ENCODE measurements at regions not wholly inside any gene's neighbourhood (a gene's known extent, or its start where the extent isn't known, plus 50 kb on each side); places are given as distances from the start of the nearest gene placed in this dataset.
"Not testable (repeated sequence)": the region's sequence is repeated elsewhere in the genome, so short reads cannot be mapped to it uniquely, and the experiment has no call there.

DNA sequence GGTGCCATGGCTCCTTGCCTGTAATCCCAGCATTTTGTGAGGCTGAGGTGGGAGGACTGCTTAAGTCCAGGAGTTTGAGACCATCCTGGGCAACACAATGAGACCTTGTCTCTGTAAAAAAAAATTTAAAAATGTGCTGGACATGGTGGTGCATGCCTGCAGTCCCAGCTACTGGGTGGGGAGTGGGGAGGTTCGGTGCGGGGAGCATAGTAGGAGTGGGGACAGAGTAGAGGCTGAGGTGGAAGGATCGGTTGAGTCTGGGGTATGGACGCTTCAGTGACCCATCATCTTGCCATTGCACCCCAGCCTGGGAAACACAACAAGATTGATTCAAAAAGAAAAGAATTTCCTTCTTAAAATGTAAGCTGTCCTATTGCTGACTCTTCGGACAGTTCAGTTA, 1490.0 kb upstream of the GBE1 start:
- H3K9me3 Mint-ChIP-seq: peaks cover 10% of the 10 kb centered on the region
- H3K4me3 Mint-ChIP-seq: no peak overlapping the region
- no peaks in the 10 kb centered on the region for H3K36me3 Mint-ChIP-seq (ENCODE audit: low read depth)
- no peaks in the 10 kb centered on the region for H3K27me3 Mint-ChIP-seq
- H3K27ac Mint-ChIP-seq: no peak overlapping the region
- no peaks in the 10 kb centered on the region for H3K4me1 Mint-ChIP-seq (ENCODE audit: low read depth)

DNA sequence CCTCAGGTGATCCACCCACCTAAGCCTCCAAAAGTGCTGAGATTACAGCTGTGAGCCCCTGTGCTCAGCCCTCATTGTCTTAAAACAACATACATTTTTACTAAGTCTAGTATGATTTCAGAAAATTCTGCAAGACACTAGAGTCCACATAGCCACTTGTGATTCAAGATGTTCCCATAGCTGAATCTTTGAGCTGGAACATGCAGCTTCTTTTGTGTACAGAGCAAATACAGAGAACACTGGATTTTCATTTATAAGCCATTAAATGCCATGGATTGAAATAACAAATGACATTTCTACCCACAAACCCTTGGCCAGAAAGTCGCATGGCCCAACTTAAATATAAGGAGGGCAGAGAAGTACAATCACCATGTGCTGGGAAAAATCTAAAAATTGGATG, 1489.2 kb upstream of the GBE1 start:
- Mint-ChIP-seq H3K4me3 (no peak overlapping the region), H3K4me1 (ENCODE audit: low read depth) (no peaks in the 10 kb centered on the region), H3K36me3 (ENCODE audit: low read depth) (no peaks in the 10 kb centered on the region), H3K27ac (no peak overlapping the region), H3K9me3 (peaks cover 14% of the 10 kb centered on the region), H3K27me3 (no peaks in the 10 kb centered on the region)

DNA sequence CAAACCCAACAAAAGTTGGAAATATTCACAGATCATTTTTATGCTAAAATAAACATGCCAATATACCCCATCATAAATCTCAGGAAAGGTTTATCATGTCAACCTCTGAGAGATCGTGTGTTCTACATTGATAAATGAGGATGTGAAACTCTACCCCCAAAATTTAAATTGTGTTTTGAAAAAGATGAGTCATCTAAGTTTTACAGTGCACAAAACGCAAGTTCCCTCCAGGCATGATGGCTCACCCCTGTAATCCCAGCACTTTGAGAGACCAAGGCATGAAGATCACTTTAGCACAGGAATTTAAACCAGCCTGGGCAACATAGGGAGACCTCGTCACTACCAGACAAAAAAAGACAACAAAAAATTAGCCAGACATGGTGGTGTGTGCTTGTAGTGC, 1487.0 kb upstream of the GBE1 start:
- Mint-ChIP-seq H3K36me3 (ENCODE audit: low read depth) (no peaks in the 10 kb centered on the region), H3K27ac (no peak overlapping the region), H3K9me3 (peaks cover 27% of the 10 kb centered on the region), H3K27me3 (no peaks in the 10 kb centered on the region), H3K4me3 (no peak overlapping the region), H3K4me1 (ENCODE audit: low read depth) (no peaks in the 10 kb centered on the region)

DNA sequence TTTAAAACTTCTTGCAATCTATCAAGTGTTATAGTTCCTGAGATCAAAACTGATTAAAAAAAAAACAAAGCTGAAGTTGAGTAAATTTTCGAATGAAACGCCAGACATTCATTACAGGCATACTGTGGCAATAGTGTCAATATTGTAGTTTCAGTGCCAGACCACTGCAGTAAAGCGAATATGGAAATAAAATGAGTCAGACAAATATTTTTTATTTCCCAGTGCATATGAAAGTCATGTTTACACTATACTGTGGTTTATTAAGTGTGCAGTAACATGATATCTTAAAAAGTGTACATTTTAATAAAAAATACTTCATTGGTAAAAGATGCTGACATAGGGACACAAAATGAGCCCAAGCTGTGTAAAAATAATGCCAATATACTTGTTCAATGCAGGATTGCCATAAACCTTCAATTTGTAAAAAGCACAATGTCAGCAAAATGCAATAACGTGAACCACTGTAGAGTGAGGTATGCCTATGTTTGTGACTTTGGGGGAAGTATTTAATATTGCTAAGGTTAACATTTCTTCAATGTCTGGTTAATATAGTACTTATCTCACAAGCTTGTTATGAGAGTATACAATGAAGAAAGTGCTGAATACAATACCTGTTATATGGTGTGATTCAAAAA, 1473.9 kb upstream of the GBE1 start:
- Mint-ChIP-seq H3K27ac (no peak overlapping the region), H3K4me3 (no peak overlapping the region), H3K4me1 (ENCODE audit: low read depth) (no peaks in the 10 kb centered on the region), H3K36me3 (ENCODE audit: low read depth) (no peaks in the 10 kb centered on the region), H3K27me3 (no peaks in the 10 kb centered on the region), H3K9me3 (peaks cover 22% of the 10 kb centered on the region)

DNA sequence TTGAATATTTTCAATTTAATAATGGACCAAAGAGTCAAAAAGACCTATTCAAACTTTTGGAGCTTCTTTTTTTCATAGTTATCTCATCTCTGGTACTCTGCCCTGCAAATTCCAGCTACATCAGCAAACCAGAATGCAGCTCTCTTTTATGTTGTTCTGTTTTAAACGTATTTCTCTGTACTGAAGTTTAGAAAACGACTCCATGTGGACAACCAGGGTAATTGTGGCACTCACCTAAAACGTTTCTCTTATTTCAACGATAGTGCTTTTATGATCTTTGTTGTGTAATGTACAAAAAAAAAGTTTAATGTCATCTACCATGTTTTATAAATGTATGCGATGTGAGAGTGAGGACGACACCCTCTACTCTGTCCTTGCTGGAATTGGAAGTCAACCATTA, 1472.3 kb upstream of the GBE1 start:
- H3K27me3 Mint-ChIP-seq: no peaks in the 10 kb centered on the region

DNA sequence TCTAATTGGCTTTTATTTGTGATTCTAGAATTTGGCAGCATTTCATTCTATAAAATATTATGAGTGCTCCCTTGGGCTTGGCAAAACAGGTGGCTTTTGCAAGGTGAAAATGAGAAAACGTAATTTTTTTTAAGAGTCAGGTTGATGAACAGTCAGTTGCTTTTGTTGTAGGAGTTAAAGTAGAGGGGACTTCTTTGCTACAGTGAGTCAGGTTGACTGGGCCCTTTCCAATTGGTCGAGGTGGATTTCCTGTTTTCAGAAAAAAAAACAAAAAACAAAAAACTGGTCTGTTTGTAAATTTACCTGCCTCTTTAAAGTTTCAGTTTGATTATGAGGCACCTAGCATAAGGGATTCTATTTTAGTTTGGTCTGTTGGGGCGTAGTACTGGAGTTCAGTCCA, 1469.4 kb upstream of the GBE1 start:
- no peak overlapping the region for H3K4me3 Mint-ChIP-seq
- H3K36me3 Mint-ChIP-seq (ENCODE audit: low read depth): no peaks in the 10 kb centered on the region
- H3K4me1 Mint-ChIP-seq (ENCODE audit: low read depth): no peaks in the 10 kb centered on the region
- H3K9me3 Mint-ChIP-seq: peaks cover 23% of the 10 kb centered on the region
- H3K27me3 Mint-ChIP-seq: no peaks in the 10 kb centered on the region
- no peak overlapping the region for H3K27ac Mint-ChIP-seq

More for the DNA sequence above, 1472.3 kb upstream of the GBE1 start:
- no peak overlapping the region for H3K27ac Mint-ChIP-seq
- no peaks in the 10 kb centered on the region for H3K36me3 Mint-ChIP-seq (ENCODE audit: low read depth)
- no peaks in the 10 kb centered on the region for H3K4me1 Mint-ChIP-seq (ENCODE audit: low read depth)
- peaks cover 21% of the 10 kb centered on the region for H3K9me3 Mint-ChIP-seq
- no peak overlapping the region for H3K4me3 Mint-ChIP-seq

DNA sequence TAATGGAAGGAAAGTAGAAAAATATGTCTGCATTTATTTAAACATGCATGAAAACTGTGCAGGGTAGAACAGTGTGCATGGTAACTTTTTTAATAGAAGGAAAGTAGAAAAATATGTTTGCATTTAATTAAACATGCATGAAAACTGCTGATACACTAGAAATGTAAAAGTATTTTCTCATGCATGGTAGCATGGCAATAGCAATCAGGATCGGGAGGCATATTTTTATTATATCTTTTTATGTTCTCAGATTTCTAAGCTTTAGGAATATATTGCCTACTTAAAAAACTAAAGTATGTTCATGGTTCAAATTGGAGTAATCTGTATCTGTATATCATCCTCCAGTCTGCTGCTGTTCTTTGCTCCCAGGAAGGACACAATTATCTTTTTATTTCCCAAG, 1468.9 kb upstream of the GBE1 start:
- Mint-ChIP-seq H3K4me3 (no peak overlapping the region), H3K9me3 (peaks cover 22% of the 10 kb centered on the region), H3K27me3 (no peaks in the 10 kb centered on the region), H3K27ac (no peak overlapping the region), H3K36me3 (ENCODE audit: low read depth) (no peaks in the 10 kb centered on the region), H3K4me1 (ENCODE audit: low read depth) (no peaks in the 10 kb centered on the region)

DNA sequence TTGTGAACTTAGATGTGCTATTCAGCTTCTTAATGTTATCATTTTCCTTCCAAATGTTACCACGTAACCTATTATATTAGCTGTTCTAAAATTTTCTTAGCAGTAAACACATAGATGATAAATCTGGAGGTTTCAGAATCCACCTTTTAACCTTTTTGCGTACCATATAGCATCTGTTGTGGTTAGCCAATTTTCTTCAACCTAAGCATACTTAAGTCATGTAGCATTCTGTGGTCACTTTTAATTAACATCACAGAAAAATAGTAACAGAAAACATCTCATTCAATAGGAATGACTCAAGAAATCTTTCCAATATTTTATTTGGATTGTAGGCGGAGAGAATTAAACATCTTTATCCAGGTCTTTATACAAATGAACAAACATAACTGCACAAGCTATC, 1465.3 kb upstream of the GBE1 start:
- H3K27ac Mint-ChIP-seq: no peak overlapping the region
- no peaks in the 10 kb centered on the region for H3K27me3 Mint-ChIP-seq
- H3K4me3 Mint-ChIP-seq: no peak overlapping the region
- peaks cover 11% of the 10 kb centered on the region for H3K9me3 Mint-ChIP-seq
- no peaks in the 10 kb centered on the region for H3K4me1 Mint-ChIP-seq (ENCODE audit: low read depth)
- no peaks in the 10 kb centered on the region for H3K36me3 Mint-ChIP-seq (ENCODE audit: low read depth)

DNA sequence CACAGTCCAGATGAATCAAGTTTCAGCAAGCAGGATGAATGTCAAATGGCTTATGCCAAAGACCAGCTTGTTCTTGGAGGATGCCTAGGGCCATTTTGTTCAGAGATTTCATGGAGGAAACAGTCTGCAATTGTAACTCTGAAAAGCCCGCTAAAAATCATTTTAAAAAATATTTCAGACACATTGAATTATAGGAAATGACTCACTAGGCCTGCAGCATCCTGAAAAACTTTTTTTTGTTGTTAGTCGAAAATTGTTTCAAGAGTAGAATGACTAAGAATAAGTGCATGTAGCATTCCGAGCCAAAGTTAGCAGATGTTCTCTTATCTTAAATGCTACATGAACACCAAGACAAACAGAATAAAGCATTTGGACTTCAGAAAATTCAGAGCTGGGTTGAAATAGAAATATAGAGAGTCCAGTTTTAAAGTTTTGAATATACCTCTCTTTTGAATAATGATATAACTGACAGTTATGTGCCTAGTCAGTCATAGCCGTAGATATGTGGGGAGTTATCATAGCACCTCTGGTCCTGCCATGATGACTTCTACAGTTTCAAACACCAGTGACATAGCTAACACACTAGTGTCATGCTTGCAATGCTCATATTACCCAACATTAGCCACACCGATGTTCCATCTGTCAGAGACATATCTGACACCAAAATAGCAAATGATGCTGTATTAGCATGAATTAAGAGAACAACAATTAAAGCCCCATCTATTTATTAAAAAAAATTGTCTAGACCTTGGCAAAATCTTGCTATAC, 1462.8 kb upstream of the GBE1 start:
- Mint-ChIP-seq H3K27ac (no peak overlapping the region), H3K36me3 (ENCODE audit: low read depth) (no peaks in the 10 kb centered on the region), H3K4me3 (no peak overlapping the region), H3K4me1 (ENCODE audit: low read depth) (no peaks in the 10 kb centered on the region), H3K9me3 (peaks cover 7% of the 10 kb centered on the region), H3K27me3 (no peaks in the 10 kb centered on the region)

DNA sequence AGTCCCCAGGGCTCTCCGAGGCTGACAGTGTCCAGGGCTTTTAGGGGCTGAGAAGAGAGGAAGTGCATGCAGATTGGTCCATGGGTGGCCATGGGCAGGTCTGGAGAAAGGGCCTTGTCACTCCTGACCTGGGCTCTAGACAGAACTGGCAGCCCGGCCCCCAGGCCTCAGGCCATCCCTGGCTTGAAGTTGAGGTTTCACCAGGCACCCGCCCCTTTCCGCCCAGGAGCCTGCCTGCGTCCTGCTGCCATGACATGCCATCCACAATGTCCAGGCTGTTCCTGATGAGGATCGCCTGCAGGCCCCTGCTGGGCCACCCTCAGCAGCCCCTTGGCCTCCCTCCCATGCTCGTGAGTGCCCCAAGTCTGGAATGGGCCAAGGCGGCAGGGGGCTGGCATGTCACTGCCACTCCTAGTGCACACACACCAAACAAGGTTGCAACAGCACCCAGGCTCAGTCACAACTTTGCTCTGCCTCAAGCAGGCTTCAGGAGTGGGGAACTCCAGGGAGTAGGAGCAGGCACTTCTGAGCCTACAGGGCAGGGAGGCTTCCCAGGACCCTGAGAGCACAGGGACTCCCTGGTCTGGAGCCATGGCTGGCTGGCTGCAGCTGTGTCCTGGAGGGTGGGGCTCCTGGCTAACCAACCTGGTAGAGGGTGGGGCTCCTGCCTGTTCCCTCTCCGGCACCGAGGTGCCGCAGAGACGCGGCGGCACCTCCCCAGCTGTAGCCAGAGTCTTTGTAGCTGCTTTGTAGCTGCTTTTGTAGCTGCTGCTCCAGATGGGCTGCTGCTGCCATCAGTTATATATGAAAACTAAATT, 1457.1 kb upstream of the GBE1 start:
- Mint-ChIP-seq H3K36me3 (ENCODE audit: low read depth) (no peaks in the 10 kb centered on the region), H3K27ac (no peak overlapping the region), H3K4me3 (no peak overlapping the region), H3K9me3 (no peaks in the 10 kb centered on the region), H3K27me3 (no peaks in the 10 kb centered on the region), H3K4me1 (ENCODE audit: low read depth) (no peaks in the 10 kb centered on the region)

DNA sequence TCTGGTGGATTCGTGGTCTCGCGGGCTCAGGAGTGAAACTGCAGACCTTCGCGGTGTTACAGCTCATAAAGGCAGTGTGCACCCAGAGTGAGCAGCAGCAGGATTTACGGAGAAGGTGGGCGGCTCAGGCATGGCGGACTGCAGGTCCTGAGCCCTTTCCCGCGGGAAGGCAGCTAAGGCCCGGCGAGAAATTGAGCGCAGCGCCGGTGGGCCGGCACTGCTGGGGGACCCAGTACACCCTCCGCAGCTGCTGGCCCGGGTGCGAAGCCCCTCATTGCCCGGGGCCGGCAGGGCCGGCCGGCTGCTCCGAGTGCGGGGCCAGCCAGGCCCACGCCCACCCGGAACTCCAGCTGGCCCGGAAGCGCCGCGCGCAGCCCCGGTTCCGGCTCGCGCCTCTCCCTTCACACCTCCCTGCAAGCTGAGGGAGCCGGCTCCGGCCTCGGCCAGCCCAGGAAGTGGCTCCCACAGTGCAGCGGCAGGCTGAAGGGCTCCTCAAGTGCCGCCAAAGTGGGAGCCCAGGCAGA, 1456.2 kb upstream of the GBE1 start:
- H3K27ac Mint-ChIP-seq; H3K4me3 Mint-ChIP-seq; H3K9me3 Mint-ChIP-seq; H3K36me3 Mint-ChIP-seq (ENCODE audit: low read depth); H3K4me1 Mint-ChIP-seq (ENCODE audit: low read depth); H3K27me3 Mint-ChIP-seq: not testable (repeated sequence)

DNA sequence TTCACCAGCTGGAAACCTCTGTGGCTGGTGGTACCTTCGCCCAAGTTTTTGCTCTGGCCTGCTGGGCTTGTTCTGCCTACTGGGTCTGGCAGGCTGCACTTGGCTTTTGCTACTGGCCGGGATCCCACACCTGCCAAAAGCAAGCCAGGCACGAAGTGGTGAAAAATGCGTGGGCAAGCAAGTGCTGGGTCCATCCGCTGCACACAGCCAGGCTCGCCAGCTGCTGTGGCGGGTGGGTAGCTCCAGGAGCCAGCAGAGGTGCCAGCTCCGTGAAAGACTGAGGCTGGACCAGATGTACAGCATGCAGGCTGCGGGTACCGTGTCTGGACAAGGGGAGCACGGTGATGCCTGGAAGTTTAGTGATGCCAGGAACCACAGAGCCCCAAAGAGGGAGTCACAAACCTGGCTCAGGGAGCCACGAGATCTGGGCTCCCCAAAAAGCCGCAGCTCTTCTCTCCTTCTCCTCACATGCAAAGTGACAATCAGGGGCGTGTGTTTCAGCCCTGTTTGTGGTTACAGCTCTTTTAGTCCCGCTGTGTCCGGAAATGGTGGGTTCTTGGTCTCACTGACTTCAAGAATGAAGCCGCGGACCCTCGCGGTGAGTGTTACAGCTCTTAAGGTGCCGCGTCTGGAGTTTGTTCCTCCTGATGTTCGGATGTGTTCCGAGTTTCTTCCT, 1455.6 kb upstream of the GBE1 start:
- Mint-ChIP-seq H3K36me3 (ENCODE audit: low read depth) (no peaks in the 10 kb centered on the region), H3K4me3 (no peak overlapping the region), H3K27ac (no peak overlapping the region), H3K9me3 (no peaks in the 10 kb centered on the region), H3K27me3 (no peaks in the 10 kb centered on the region), H3K4me1 (ENCODE audit: low read depth) (no peaks in the 10 kb centered on the region)

DNA sequence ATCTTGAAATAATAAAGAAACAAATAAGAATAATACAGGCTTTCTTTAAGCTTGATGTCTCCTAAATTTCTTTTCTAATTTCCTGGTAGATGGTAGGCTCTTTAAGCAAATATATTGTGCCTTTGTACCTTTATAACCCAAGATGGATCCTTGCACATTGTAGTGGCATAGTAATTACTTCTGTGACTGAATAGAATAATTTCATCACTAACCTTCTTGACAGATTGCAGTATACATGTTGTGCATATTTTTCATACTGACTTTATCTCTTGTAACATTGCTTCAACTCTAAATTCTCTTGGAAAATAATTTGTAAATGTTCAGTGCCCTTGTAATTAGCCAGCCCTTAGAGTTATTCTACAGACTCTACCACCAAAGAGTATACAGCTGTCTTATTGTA, 1433.8 kb upstream of the GBE1 start:
- Mint-ChIP-seq H3K36me3 (ENCODE audit: low read depth) (no peaks in the 10 kb centered on the region), H3K4me3 (no peak overlapping the region), H3K27me3 (no peaks in the 10 kb centered on the region), H3K4me1 (ENCODE audit: low read depth) (no peaks in the 10 kb centered on the region), H3K9me3 (peaks cover 4% of the 10 kb centered on the region), H3K27ac (no peak overlapping the region)

DNA sequence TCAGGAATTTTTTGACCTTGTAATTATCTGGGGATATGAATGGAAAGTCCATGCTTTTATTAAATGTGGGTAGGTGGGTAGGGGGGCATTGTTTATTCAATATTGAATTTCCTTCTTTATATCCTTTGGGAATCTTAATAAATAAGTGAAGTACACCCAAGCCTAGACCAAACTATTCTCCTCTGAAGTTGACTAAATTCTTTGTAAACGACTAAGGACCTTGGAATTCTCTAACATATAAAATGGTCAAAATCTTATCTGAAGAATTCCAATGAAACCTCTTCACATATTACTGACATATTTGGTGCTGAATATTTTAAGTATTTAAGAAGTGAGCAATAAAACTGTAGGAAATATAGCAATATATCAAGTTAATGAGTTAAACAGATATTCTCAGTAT, 1432.1 kb upstream of the GBE1 start:
- Mint-ChIP-seq H3K9me3 (peaks cover 4% of the 10 kb centered on the region), H3K4me3 (no peak overlapping the region), H3K36me3 (ENCODE audit: low read depth) (no peaks in the 10 kb centered on the region), H3K27ac (no peak overlapping the region), H3K4me1 (ENCODE audit: low read depth) (no peaks in the 10 kb centered on the region), H3K27me3 (no peaks in the 10 kb centered on the region)

DNA sequence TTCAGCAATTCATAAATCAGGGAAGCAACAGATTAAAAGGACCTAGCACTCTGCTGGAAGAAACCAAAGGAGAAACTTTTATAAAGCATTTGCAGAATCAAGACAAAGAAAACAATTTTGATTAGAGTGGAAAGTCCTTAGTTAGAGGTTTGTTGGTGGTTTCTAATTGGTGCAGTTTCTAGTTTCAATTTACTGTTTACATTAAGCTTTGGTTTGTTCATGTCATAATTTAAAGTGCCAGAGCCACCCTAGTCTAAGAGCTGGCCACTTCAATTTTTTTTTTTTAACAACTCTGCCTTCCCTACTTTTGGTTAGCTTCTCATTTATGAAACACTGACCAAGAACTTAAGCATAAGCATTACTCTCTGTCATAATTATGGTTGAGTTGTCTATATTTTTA, 1428.2 kb upstream of the GBE1 start:
- H3K9me3 Mint-ChIP-seq: peaks cover 13% of the 10 kb centered on the region
- H3K27me3 Mint-ChIP-seq: no peaks in the 10 kb centered on the region
- no peak overlapping the region for H3K4me3 Mint-ChIP-seq
- no peak overlapping the region for H3K27ac Mint-ChIP-seq
- no peaks in the 10 kb centered on the region for H3K4me1 Mint-ChIP-seq (ENCODE audit: low read depth)
- no peaks in the 10 kb centered on the region for H3K36me3 Mint-ChIP-seq (ENCODE audit: low read depth)

All from stimulated activated naive CD8-positive, alpha-beta T cell treated with anti-CD3 and anti-CD28 coated beads, Interleukin-15, Interleukin-2, amounts not matched to agents 100 ng/mL and 50 ng/mL, for 24 hours (primary cell).